GM23338 (cell line): ENCODE measurements at regions not wholly inside any gene's neighbourhood (a gene's known extent, or its start where the extent isn't known, plus 50 kb on each side); places are given as distances from the start of the nearest gene placed in this dataset.

Experiments used
- ATAC-seq: fragments of 200-7000 bp; cut with Tn5 transposase; 3 replicates; pipeline ENCODE4 v1.9.1; 2020
- DNase-seq: peaks from one replicate; pipeline ENCODE4 v3.0.0-alpha.2; 2015; ENCODE audit warnings: low spot score
- H2AFZ ChIP-seq: fragments of 200-600 bp; sonication (generic); 2 replicates; pipeline ENCODE4 v1.8.0; 2016; ENCODE audit warnings: antibody characterized with exemption, mild to moderate bottlenecking, moderate library complexity
- H3F3A ChIP-seq: fragments of 200-600 bp; sonication (generic); replicated peaks from 2 replicates; pipeline ENCODE4 v1.8.0; 2017; ENCODE audit warnings: antibody characterized with exemption, mixed run types, low read depth
- H3K27ac ChIP-seq: fragments of 200-600 bp; sonication (generic); 2 replicates; pipeline ENCODE4 v1.6.1; 2016; ENCODE audit warnings: low read depth
- H3K27me3 ChIP-seq: fragments of 200-600 bp; sonication (generic); 2 replicates; pipeline ENCODE4 v1.8.0; 2016; ENCODE audit warnings: mild to moderate bottlenecking, mixed run types, moderate library complexity; ENCODE audit not compliant: insufficient read depth
- H3K36me3 ChIP-seq: fragments of 200-600 bp; sonication (generic); 2 replicates; pipeline ENCODE4 v1.8.0; 2016; ENCODE audit warnings: mild to moderate bottlenecking; ENCODE audit not compliant: insufficient read depth
- H3K4me1 ChIP-seq: fragments of 200-600 bp; sonication (generic); 2 replicates; pipeline ENCODE4 v1.8.0; 2016; ENCODE audit warnings: mild to moderate bottlenecking, moderate library complexity; ENCODE audit not compliant: insufficient read depth
- H3K4me2 ChIP-seq: fragments of 200-600 bp; sonication (generic); 2 replicates; pipeline ENCODE4 v1.7.1; 2017; ENCODE audit warnings: mixed run types
- H3K4me3 ChIP-seq: fragments of 200-600 bp; sonication (generic); 2 replicates; pipeline ENCODE4 v1.6.1; 2016; ENCODE audit warnings: mixed run types
- H3K79me2 ChIP-seq: fragments of 200-600 bp; sonication (generic); replicated peaks from 2 replicates; pipeline ENCODE4 v1.8.0; 2017; ENCODE audit warnings: mild to moderate bottlenecking; ENCODE audit not compliant: insufficient read depth
- H3K9me2 ChIP-seq: fragments of 200-600 bp; sonication (generic); 2 replicates; pipeline ENCODE4 v1.8.0; 2017; ENCODE audit not compliant: insufficient read depth
- H4K20me1 ChIP-seq: fragments of 200-600 bp; sonication (generic); replicated peaks from 2 replicates; pipeline ENCODE4 v1.8.0; 2017; ENCODE audit warnings: mild to moderate bottlenecking; ENCODE audit not compliant: insufficient read depth
- H3K27ac Mint-ChIP-seq: 2 replicates; pipeline ENCODE4 v1.8.0; 2020; ENCODE audit warnings: inconsistent platforms, mild to moderate bottlenecking, moderate library complexity, mixed read lengths
- H3K27me3 Mint-ChIP-seq: 3 replicates; pipeline ENCODE4 v1.8.0; 2022; ENCODE audit warnings: low read depth, mild to moderate bottlenecking, moderate library complexity, mixed read lengths, inconsistent platforms; ENCODE audit not compliant: insufficient read depth, poor library complexity
- H3K36me3 Mint-ChIP-seq: 3 replicates; pipeline ENCODE4 v1.8.0; 2021; ENCODE audit warnings: low read depth, mild to moderate bottlenecking, inconsistent platforms, moderate library complexity, mixed read lengths
- H3K4me1 Mint-ChIP-seq: 3 replicates; pipeline ENCODE4 v1.8.0; 2020; ENCODE audit warnings: mild to moderate bottlenecking, inconsistent platforms, mixed read lengths
- H3K4me3 Mint-ChIP-seq: 3 replicates; pipeline ENCODE4 v1.8.0; 2021; ENCODE audit warnings: moderate library complexity, mild to moderate bottlenecking, inconsistent platforms, mixed read lengths
- H3K9me3 Mint-ChIP-seq: 3 replicates; pipeline ENCODE4 v1.8.0; 2020; ENCODE audit warnings: moderate library complexity, mild to moderate bottlenecking, inconsistent platforms, mixed read lengths
- CTCF ChIP-seq, 2 experiments: fragments of 200-600 bp in 1 of 2; sonication (generic) in 1 of 2; conservative IDR thresholded peaks; 2 replicates each; pipeline versions ENCODE4 v1.5.1 to v1.6.1; 2016 to 2017; ENCODE audit warnings: antibody characterized with exemption in 2 of 2, low read depth in 2 of 2, mild to moderate bottlenecking in 2 of 2, moderate library complexity in 1 of 2
- ETS1 ChIP-seq: IDR thresholded peaks from 2 replicates; pipeline ENCODE4 v1.6.1; 2016; ENCODE audit warnings: antibody characterized with exemption
- EZH2 ChIP-seq: fragments of 200-600 bp; sonication (generic); IDR thresholded peaks from one replicate; pipeline ENCODE4 v1.8.0; 2017; ENCODE audit warnings: antibody characterized with exemption, mild to moderate bottlenecking, low read depth; ENCODE audit not compliant: unreplicated experiment
- EZH2phosphoT487 ChIP-seq: fragments of 200-600 bp; sonication (generic); IDR thresholded peaks from one replicate; pipeline ENCODE4 v1.8.1; 2018; ENCODE audit warnings: antibody characterized with exemption; ENCODE audit not compliant: unreplicated experiment
- JUNB ChIP-seq: IDR thresholded peaks from one replicate; pipeline ENCODE4 v1.6.1; 2016; ENCODE audit warnings: antibody characterized with exemption; ENCODE audit not compliant: unreplicated experiment
- NANOG ChIP-seq: IDR thresholded peaks from 2 replicates; pipeline ENCODE4 v1.6.1; 2016; ENCODE audit warnings: antibody characterized with exemption, borderline replicate concordance
- POLR2AphosphoS5 ChIP-seq: IDR thresholded peaks from 2 replicates; pipeline ENCODE4 v1.6.1; 2016; ENCODE audit warnings: antibody characterized with exemption, low read depth
- STAT1 ChIP-seq: IDR thresholded peaks from one replicate; pipeline ENCODE4 v1.6.1; 2016; ENCODE audit warnings: antibody characterized with exemption; ENCODE audit not compliant: unreplicated experiment
- ZNF114 ChIP-seq: fragments of 250-450 bp; sonication (Bioruptor Pico); IDR thresholded peaks from 2 replicates; pipeline ENCODE4 v1.5.0; 2020; ENCODE audit warnings: mild to moderate bottlenecking, moderate library complexity
- ZNF331 ChIP-seq: fragments of 250-450 bp; sonication (Bioruptor Pico); IDR thresholded peaks from 2 replicates; pipeline ENCODE4 v1.5.0; 2020; ENCODE audit warnings: low read depth, mild to moderate bottlenecking, moderate library complexity
- ZNF462 ChIP-seq: fragments of 250-450 bp; sonication (Bioruptor Pico); IDR thresholded peaks from 2 replicates; pipeline ENCODE4 v1.5.0; 2020; ENCODE audit warnings: mild to moderate bottlenecking, moderate library complexity

- no peak for TF ChIP-seq ZNF114 (CRISPR knock-in tag)
- no peak for TF ChIP-seq STAT1
- TF ChIP-seq POLR2AphosphoS5 = no peak
- no peak for TF ChIP-seq CTCF (conservative IDR thresholded peaks at IDR 0.05; ENCODE audit: low read depth in 2 of 2)
- TF ChIP-seq ETS1 = no peak
- TF ChIP-seq NANOG = no peak
- no peak for TF ChIP-seq EZH2
Observed at GRCh38 chr19:22503524-22503923, 81.4 kb upstream of the ZNF98 start (continued).

- no peak overlapping the region for H3K27ac Mint-ChIP-seq
- Histone ChIP-seq H3K27ac (no peak overlapping the region), H3K79me2 (no peaks in the 10 kb centered on the region), H3K36me3 (no peaks in the 10 kb centered on the region; the same call in 1 of the 2 replicates), H3K4me1 (no peaks in the 10 kb centered on the region), H4K20me1 (no peaks in the 10 kb centered on the region), H3F3A (no peaks in the 10 kb centered on the region), H3K4me2 (no peak overlapping the region), H3K27me3 (no peaks in the 10 kb centered on the region), H3K9me2 (no peaks in the 10 kb centered on the region), H3K4me3 (no peak overlapping the region), H2AFZ (no peak overlapping the region)
- no peaks in the 10 kb centered on the region for H3K4me1 Mint-ChIP-seq
- peaks cover 49% of the 10 kb centered on the region for H3K36me3 Mint-ChIP-seq
- H3K27me3 Mint-ChIP-seq = peaks cover 7% of the 10 kb centered on the region
- peaks cover 94% of the 10 kb centered on the region for H3K9me3 Mint-ChIP-seq
- H3K4me3 Mint-ChIP-seq = no peak overlapping the region
- ATAC-seq (no peak), DNase-seq (no peak)
- TF ChIP-seq ZNF331 (CRISPR knock-in tag) (no peak), ZNF462 (CRISPR knock-in tag) (no peak), ETS1 (no peak), CTCF (conservative IDR thresholded peaks at IDR 0.05; ENCODE audit: low read depth in 2 of 2) (no peak), NANOG (no peak), JUNB (no peak), EZH2phosphoT487 (no peak), STAT1 (no peak), POLR2AphosphoS5 (no peak)
Observed at GRCh38 chr19:22502766-22503165, 80.6 kb upstream of the ZNF98 start.
